HG02973 (cell line): ENCODE measurements at regions not wholly inside any gene's neighbourhood (a gene's known extent, or its start where the extent isn't known, plus 50 kb on each side); places are given as distances from the start of the nearest gene placed in this dataset.

Experiments
- ATAC-seq: cut with Tn5 transposase; IDR thresholded peaks from one replicate; pipeline ENCODE4 v1.9.1; 2021; ENCODE audit warnings: moderate library complexity; ENCODE audit not compliant: unreplicated experiment

- no peak for ATAC-seq
Measured at GRCh38 chr18:45255197-45255890, 359.9 kb upstream of the SLC14A2 start.

- ATAC-seq = no peak
Measured at GRCh38 chr18:45260125-45260524, 355.2 kb upstream of the SLC14A2 start.

GRCh38 chr18:45266023-45266422 is 349.3 kb upstream of the SLC14A2 start:
- no peak for ATAC-seq

GRCh38 chr18:45267622-45268021 is 347.7 kb upstream of the SLC14A2 start:
- ATAC-seq = no peak

- ATAC-seq = no peak
Measured at GRCh38 chr18:45268583-45268982, 346.7 kb upstream of the SLC14A2 start.

- ATAC-seq = no peak
Measured at GRCh38 chr18:45270289-45270771, 344.9 kb upstream of the SLC14A2 start.

GRCh38 chr18:45274026-45274425 is 341.2 kb upstream of the SLC14A2 start:
- ATAC-seq = no peak

GRCh38 chr18:45275367-45276113 is 339.7 kb upstream of the SLC14A2 start:
- ATAC-seq = no peak

- ATAC-seq = no peak
Measured at GRCh38 chr18:45276878-45277277, 338.4 kb upstream of the SLC14A2 start.

GRCh38 chr18:45277908-45278307 is 337.4 kb upstream of the SLC14A2 start:
- ATAC-seq = no peak

- no peak for ATAC-seq
Measured at GRCh38 chr18:45280481-45281276, 334.6 kb upstream of the SLC14A2 start.

- ATAC-seq = no peak
Measured at GRCh38 chr18:45282101-45282812, 333.0 kb upstream of the SLC14A2 start.

- no peak for ATAC-seq
Measured at GRCh38 chr18:45284174-45284573, 331.1 kb upstream of the SLC14A2 start.

- no peak for ATAC-seq
Measured at GRCh38 chr18:45284851-45285250, 330.4 kb upstream of the SLC14A2 start.

- ATAC-seq = no peak
Measured at GRCh38 chr18:45285251-45285650, 330.0 kb upstream of the SLC14A2 start.

GRCh38 chr18:45286431-45286830 is 328.8 kb upstream of the SLC14A2 start:
- ATAC-seq = no peak

GRCh38 chr18:45287531-45287930 is 327.7 kb upstream of the SLC14A2 start:
- no peak for ATAC-seq

- ATAC-seq = no peak
Measured at GRCh38 chr18:45290364-45290763, 324.9 kb upstream of the SLC14A2 start.

GRCh38 chr18:45291621-45292615 is 323.4 kb upstream of the SLC14A2 start:
- no peak for ATAC-seq

GRCh38 chr18:45295388-45295787 is 319.9 kb upstream of the SLC14A2 start:
- no peak for ATAC-seq
